ENCODE measurements at regions not wholly inside any gene's neighbourhood (a gene's known extent, or its start where the extent isn't known, plus 50 kb on each side); places are given as distances from the start of the nearest gene placed in this dataset.
"Not testable (repeated sequence)": the region's sequence is repeated elsewhere in the genome, so short reads cannot be mapped to it uniquely, and the experiment has no call there.

DNA sequence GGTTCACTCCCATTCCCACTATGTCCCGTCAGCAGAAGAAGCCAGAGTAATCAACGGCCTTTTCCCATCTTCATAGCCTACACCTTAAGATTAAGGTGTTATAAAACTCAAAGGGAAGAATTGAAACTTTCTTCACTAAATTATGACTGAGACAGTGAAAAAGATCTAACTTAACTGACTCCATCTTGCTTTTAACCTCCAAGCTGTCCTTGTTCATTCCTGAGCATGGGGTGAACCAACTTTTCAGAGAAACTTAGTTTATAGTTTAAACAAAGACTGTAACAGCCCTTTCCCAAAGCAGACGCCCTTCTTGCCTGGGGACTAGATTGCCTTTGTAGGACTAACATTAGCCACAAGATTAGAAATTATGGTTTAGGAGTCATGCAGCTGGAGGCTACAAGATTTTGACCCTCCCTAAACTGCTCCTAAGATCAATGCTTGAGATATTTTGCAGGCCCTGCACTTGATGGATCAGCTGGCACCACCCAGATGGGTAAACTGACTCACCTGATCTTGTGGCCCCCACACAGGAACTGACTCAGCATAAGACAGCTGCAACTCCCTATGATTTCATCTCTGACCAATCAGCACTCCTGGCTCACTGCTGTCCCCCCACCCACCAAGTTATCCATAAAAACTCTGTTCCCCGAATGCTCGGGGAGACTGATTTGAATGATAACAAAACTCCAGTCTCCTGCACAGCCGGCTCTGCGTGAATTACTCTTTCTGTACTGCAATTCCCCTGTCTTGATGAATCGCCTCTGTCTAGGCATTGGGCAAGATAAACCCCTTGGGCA lies 587.6 kb downstream of the NTRK3 start:
- TF ChIP-seq, protein P1, sequence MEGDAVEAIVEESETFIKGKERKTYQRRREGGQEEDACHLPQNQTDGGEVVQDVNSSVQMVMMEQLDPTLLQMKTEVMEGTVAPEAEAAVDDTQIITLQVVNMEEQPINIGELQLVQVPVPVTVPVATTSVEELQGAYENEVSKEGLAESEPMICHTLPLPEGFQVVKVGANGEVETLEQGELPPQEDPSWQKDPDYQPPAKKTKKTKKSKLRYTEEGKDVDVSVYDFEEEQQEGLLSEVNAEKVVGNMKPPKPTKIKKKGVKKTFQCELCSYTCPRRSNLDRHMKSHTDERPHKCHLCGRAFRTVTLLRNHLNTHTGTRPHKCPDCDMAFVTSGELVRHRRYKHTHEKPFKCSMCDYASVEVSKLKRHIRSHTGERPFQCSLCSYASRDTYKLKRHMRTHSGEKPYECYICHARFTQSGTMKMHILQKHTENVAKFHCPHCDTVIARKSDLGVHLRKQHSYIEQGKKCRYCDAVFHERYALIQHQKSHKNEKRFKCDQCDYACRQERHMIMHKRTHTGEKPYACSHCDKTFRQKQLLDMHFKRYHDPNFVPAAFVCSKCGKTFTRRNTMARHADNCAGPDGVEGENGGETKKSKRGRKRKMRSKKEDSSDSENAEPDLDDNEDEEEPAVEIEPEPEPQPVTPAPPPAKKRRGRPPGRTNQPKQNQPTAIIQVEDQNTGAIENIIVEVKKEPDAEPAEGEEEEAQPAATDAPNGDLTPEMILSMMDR (IDR thresholded peaks at IDR 0.05) = not testable (repeated sequence)
- not testable (repeated sequence) for TF ChIP-seq EZH2 (IDR thresholded peaks at IDR 0.05)

All from neural progenitor cell (in vitro differentiated cells).